Neural cell (in vitro differentiated cells): ENCODE measurements at regions not wholly inside any gene's neighbourhood (a gene's known extent, or its start where the extent isn't known, plus 50 kb on each side); places are given as distances from the start of the nearest gene placed in this dataset.

Experiments used
- H2AFZ ChIP-seq: fragments of 200-600, 300-800 bp; sonication (generic), shearing (Covaris generic); 2 replicates; pipeline ENCODE4 v1.6.0; 2014; ENCODE audit warnings: low read depth, mild to moderate bottlenecking, antibody characterized with exemption, low read length, moderate library complexity
- H3F3A ChIP-seq: fragments of 200-600 bp; shearing (Covaris generic); 2 replicates; pipeline ENCODE4 v1.6.1; 2016; ENCODE audit warnings: mild to moderate bottlenecking, moderate library complexity, mixed read lengths, antibody characterized with exemption, low read length; ENCODE audit not compliant: insufficient read depth, poor library complexity, severe bottlenecking
- H3K27ac ChIP-seq: fragments of 200-600, 300-800 bp; sonication (generic), shearing (Covaris generic); 2 replicates; pipeline ENCODE4 v1.5.1; 2014; ENCODE audit warnings: mild to moderate bottlenecking, low read length, moderate library complexity
- H3K27me3 ChIP-seq: fragments of 300-800, 200-600 bp; sonication (generic), shearing (Covaris generic); 2 replicates; pipeline ENCODE4 v1.6.0; 2014; ENCODE audit warnings: mild to moderate bottlenecking, low read depth, low read length, moderate library complexity; ENCODE audit not compliant: insufficient read depth
- H3K36me3 ChIP-seq: fragments of 300-800, 200-600 bp; sonication (generic), shearing (Covaris generic); 2 replicates; pipeline ENCODE4 v1.5.1; 2014; ENCODE audit warnings: mild to moderate bottlenecking, antibody characterized with exemption, low read length, moderate library complexity; ENCODE audit not compliant: insufficient read depth
- H3K4me2 ChIP-seq: fragments of 300-800, 200-600 bp; sonication (generic), shearing (Covaris generic); 2 replicates; pipeline ENCODE4 v1.6.0; 2014; ENCODE audit warnings: mild to moderate bottlenecking, low read length
- H3K4me3 ChIP-seq: fragments of 300-800, 200-600 bp; sonication (generic), shearing (Covaris generic); 2 replicates; pipeline ENCODE4 v1.5.1; 2014; ENCODE audit warnings: mild to moderate bottlenecking, low read length, moderate library complexity
- H3K79me2 ChIP-seq: fragments of 200-600 bp; shearing (Covaris generic); replicated peaks from 2 replicates; pipeline ENCODE4 v1.6.0; 2014; ENCODE audit warnings: mild to moderate bottlenecking, low read length, moderate library complexity; ENCODE audit not compliant: insufficient read depth
- H3K9ac ChIP-seq: fragments of 300-800, 200-600 bp; sonication (generic), shearing (Covaris generic); 2 replicates; pipeline ENCODE4 v1.6.1; 2016; ENCODE audit warnings: mild to moderate bottlenecking, low read length, mixed read lengths
- H3K9me2 ChIP-seq: fragments of 200-600 bp; shearing (Covaris generic); 2 replicates; pipeline ENCODE4 v1.6.1; 2016; ENCODE audit warnings: mild to moderate bottlenecking, low read length, mixed read lengths; ENCODE audit not compliant: insufficient read depth
- H3K9me3 ChIP-seq: fragments of 200-600, 300-800 bp; sonication (generic), shearing (Covaris generic); 2 replicates; pipeline ENCODE4 v1.6.1; 2016; ENCODE audit warnings: mild to moderate bottlenecking, mixed run types, low read length, moderate library complexity, mixed read lengths
- H4K20me1 ChIP-seq: fragments of 200-600 bp; shearing (Covaris generic); 2 replicates; pipeline ENCODE4 v1.6.1; 2016; ENCODE audit warnings: mild to moderate bottlenecking, mixed run types; ENCODE audit not compliant: insufficient read depth
- EP300 ChIP-seq: fragments of 450-650 bp; conservative IDR thresholded peaks from 2 replicates; pipeline ENCODE4 v1.6.1; 2014; ENCODE audit warnings: antibody characterized with exemption, mild to moderate bottlenecking, moderate library complexity; ENCODE audit not compliant: poor library complexity, severe bottlenecking
- EZH2 ChIP-seq: fragments of 200-600, 300-800 bp; shearing (Covaris generic), sonication (generic); IDR thresholded peaks from 2 replicates; pipeline ENCODE4 v1.6.1; 2014; ENCODE audit warnings: antibody characterized with exemption, low read length, borderline replicate concordance, mild to moderate bottlenecking; ENCODE audit not compliant: insufficient read depth, poor library complexity, severe bottlenecking
- MXI1 ChIP-seq: fragments of 450-650 bp; conservative IDR thresholded peaks from 2 replicates; pipeline ENCODE4 v1.6.1; 2014; ENCODE audit warnings: antibody characterized with exemption, mild to moderate bottlenecking; ENCODE audit not compliant: poor library complexity, severe bottlenecking
- POLR2AphosphoS5 ChIP-seq: IDR thresholded peaks from 2 replicates; pipeline ENCODE4 v1.6.1; 2012
- RAD21 ChIP-seq: fragments of 450-650 bp; conservative IDR thresholded peaks from 2 replicates; pipeline ENCODE4 v1.6.1; 2014; ENCODE audit warnings: antibody characterized with exemption, mild to moderate bottlenecking, moderate library complexity
- REST ChIP-seq: IDR thresholded peaks from 2 replicates; pipeline ENCODE4 v1.6.1; 2012; ENCODE audit warnings: borderline replicate concordance
- SMC3 ChIP-seq: fragments of 450-650 bp; conservative IDR thresholded peaks from 2 replicates; pipeline ENCODE4 v1.6.1; 2014; ENCODE audit warnings: antibody characterized with exemption, mild to moderate bottlenecking, moderate library complexity; ENCODE audit not compliant: poor library complexity
- TAF1 ChIP-seq: IDR thresholded peaks from 2 replicates; pipeline ENCODE4 v1.6.1; 2012; ENCODE audit warnings: low read depth
- TF ChIP-seq, protein P1 (sequence below): fragments of 450-650 bp; IDR thresholded peaks from 2 replicates; pipeline ENCODE4 v1.5.1; 2014; ENCODE audit warnings: antibody characterized with exemption, mild to moderate bottlenecking, moderate library complexity; ENCODE audit not compliant: poor library complexity, severe bottlenecking

DNA sequence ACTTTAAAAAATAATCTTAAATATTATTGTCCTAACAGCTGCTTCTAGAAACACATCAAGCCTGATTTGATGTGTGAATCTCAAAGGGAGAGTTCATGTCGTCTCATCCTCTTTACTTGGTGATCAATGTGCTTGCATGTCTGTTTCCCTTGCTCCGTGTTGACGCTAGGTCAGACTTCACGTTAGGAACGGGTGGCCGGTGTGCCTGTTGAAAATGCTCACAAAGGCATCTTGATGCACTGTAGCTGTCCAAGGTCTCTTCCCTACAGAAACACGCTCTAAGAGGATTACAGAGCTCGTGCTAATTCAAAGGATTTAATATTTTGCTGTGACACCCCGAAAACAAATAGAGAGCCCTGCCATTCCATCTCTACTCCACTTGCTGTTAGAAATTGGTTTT, 84.6 kb downstream of the ID4 start:
- TF ChIP-seq EP300 (no peak), REST (no peak), POLR2AphosphoS5 (no peak), TAF1 (no peak), EZH2 (no peak), MXI1 (no peak), SMC3 (no peak), RAD21 (no peak)
- TF ChIP-seq, protein P1, sequence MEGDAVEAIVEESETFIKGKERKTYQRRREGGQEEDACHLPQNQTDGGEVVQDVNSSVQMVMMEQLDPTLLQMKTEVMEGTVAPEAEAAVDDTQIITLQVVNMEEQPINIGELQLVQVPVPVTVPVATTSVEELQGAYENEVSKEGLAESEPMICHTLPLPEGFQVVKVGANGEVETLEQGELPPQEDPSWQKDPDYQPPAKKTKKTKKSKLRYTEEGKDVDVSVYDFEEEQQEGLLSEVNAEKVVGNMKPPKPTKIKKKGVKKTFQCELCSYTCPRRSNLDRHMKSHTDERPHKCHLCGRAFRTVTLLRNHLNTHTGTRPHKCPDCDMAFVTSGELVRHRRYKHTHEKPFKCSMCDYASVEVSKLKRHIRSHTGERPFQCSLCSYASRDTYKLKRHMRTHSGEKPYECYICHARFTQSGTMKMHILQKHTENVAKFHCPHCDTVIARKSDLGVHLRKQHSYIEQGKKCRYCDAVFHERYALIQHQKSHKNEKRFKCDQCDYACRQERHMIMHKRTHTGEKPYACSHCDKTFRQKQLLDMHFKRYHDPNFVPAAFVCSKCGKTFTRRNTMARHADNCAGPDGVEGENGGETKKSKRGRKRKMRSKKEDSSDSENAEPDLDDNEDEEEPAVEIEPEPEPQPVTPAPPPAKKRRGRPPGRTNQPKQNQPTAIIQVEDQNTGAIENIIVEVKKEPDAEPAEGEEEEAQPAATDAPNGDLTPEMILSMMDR = no peak
- Histone ChIP-seq H3K4me3 (no peak overlapping the region), H3K36me3 (no peaks in the 10 kb centered on the region), H3K9me2 (no peaks in the 10 kb centered on the region), H2AFZ (no peak overlapping the region), H4K20me1 (no peaks in the 10 kb centered on the region), H3K9me3 (no peaks in the 10 kb centered on the region), H3F3A (no peaks in the 10 kb centered on the region), H3K27me3 (no peaks in the 10 kb centered on the region), H3K27ac (no peak overlapping the region), H3K79me2 (no peaks in the 10 kb centered on the region), H3K9ac (no peak overlapping the region), H3K4me2 (no peak overlapping the region)

DNA sequence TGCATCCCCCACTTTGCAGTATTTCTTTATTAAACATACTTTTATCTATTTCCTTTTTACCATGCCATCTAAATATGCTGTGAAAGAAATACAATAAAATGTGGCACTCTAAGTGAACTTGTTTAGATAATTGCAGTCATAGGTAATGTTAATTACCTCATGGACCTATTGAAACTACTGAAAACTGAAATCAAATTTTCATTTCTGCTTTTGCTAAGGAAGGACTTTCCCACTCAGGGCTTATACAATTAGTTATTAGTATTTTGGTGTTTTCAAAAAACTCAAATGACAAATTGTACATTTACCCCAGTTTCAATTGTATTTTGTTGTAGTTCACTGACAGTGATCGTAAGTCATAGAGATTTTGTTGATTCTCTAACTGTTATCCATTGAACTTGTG, 88.4 kb downstream of the ID4 start:
- TF ChIP-seq TAF1 = no peak
- Histone ChIP-seq H3K27ac (no peak overlapping the region), H3K79me2 (no peaks in the 10 kb centered on the region), H4K20me1 (no peaks in the 10 kb centered on the region), H3K27me3 (no peaks in the 10 kb centered on the region), H3K36me3 (no peaks in the 10 kb centered on the region), H3K4me2 (no peak overlapping the region), H2AFZ (no peak overlapping the region), H3K4me3 (no peak overlapping the region), H3F3A (no peaks in the 10 kb centered on the region), H3K9me3 (no peaks in the 10 kb centered on the region), H3K9ac (no peak overlapping the region), H3K9me2 (no peaks in the 10 kb centered on the region)

DNA sequence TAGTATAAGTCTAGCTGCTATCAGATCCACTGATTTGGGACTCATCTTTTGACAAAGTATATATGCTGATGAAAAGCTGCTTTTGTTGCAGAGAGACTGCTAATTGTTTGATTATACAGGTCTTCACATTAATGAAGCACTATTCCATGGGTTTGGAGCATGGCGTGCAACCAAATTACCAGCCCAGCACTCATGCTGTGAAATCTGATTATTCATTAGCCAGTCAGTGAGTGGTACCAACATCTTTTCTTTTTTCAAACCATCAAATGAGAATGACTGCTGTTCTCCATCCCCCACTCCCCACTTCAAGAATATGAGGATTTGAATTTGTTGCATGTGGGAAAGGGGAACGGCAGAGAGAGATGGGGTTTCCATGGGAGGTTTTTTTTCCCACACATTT, 91.3 kb downstream of the ID4 start:
- Histone ChIP-seq H3K27me3 (no peaks in the 10 kb centered on the region), H3K79me2 (no peaks in the 10 kb centered on the region), H2AFZ (no peak overlapping the region), H3K27ac (no peak overlapping the region), H3K4me3 (no peak overlapping the region), H4K20me1 (no peaks in the 10 kb centered on the region), H3K9me2 (no peaks in the 10 kb centered on the region), H3F3A (no peaks in the 10 kb centered on the region), H3K9ac (no peak overlapping the region), H3K4me2 (no peak overlapping the region), H3K9me3 (no peaks in the 10 kb centered on the region), H3K36me3 (no peaks in the 10 kb centered on the region)
- TF ChIP-seq SMC3 (no peak), TAF1 (no peak), POLR2AphosphoS5 (no peak), EZH2 (no peak), EP300 (no peak), REST (no peak), RAD21 (no peak), MXI1 (no peak)
- TF ChIP-seq, protein P1 = no peak
